ENCODE measurements at regions not wholly inside any gene's neighbourhood (a gene's known extent, or its start where the extent isn't known, plus 50 kb on each side); places are given as distances from the start of the nearest gene placed in this dataset.

DNA sequence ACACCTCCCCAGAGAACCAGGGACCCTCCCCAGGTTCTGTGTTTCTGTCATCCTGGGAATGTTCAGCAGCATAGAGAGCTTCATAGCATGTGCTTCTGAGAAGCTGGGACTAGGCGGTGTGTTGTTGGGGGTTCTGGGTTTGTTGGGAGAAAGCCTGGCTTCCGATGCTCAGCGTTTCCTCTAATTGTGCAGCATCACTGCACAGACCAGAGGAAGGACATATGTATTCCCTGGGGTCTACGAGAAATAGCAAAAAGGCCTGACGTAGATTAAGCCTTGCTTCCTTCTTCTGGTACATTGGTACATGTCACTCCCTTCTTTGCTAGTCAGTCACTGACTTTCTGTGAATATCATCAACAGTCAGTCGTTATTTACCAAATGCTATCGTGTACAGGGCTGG, 96.9 kb upstream of the SGK1 start (continued):
- TF ChIP-seq TEAD4 (IDR thresholded peaks at IDR 0.05; ENCODE audit: low read depth, low read length) (no peak), SP4 (IDR thresholded peaks at IDR 0.05; ENCODE audit: low read length) (no peak), CREB1 (IDR thresholded peaks at IDR 0.05) (no peak), KDM5A (IDR thresholded peaks at IDR 0.05; ENCODE audit: low read length) (no peak)
